Motor neuron (in vitro differentiated cells): ENCODE measurements at regions not wholly inside any gene's neighbourhood (a gene's known extent, or its start where the extent isn't known, plus 50 kb on each side); places are given as distances from the start of the nearest gene placed in this dataset.
A peak's percentile ranks its signal among the peaks of the same experiment; 100 is the strongest.
"Not testable (repeated sequence)": the region's sequence is repeated elsewhere in the genome, so short reads cannot be mapped to it uniquely, and the experiment has no call there.

Source experiments
- ATAC-seq, 8 experiments: fragments of 200-7000 bp; cut with Tn5 transposase; replicated peaks in 6 of 8; 2 replicates each; pipeline ENCODE4 v1.8.0; 2021; ENCODE audit warnings: mild to moderate bottlenecking in 8 of 8, moderate library complexity in 8 of 8
- H3K27ac ChIP-seq, 2 donors: fragments of 250-450 bp; sonication (Bioruptor Pico); 2 replicates each; pipeline ENCODE4 v1.9.0; 2021; ENCODE audit warnings: antibody characterized with exemption in 2 of 2, mild to moderate bottlenecking in 2 of 2, moderate library complexity in 1 of 2
- H3K4me1 ChIP-seq, 2 donors: fragments of 250-450 bp; sonication (Bioruptor Pico); replicated peaks in 1 of 2; 2 replicates each; pipeline ENCODE4 v1.6.1; 2021; ENCODE audit warnings: antibody characterized with exemption in 2 of 2, mild to moderate bottlenecking in 2 of 2, moderate library complexity in 1 of 2
- H3K4me3 ChIP-seq, 5 donors: fragments of 250-450 bp; sonication (Bioruptor Pico); 2 replicates each; pipeline ENCODE4 v1.9.0; 2021; ENCODE audit warnings: antibody characterized with exemption in 5 of 5, mild to moderate bottlenecking in 5 of 5, moderate library complexity in 4 of 5
- WGBS, 10 experiments: fragments of 450-650 bp; shearing (Covaris generic); methylation state at CpG; one replicate each; pipeline ENCODE4 v1.0.0; 2022; 5-methylcytosine and 5-hydroxymethylcytosine counted together
- in situ Hi-C, 9 experiments: fragments of 400-800 bp; cut with MboI; loops; one replicate each; pipeline ENCODE4 v1.15.0; 2021; ENCODE audit warnings: low sequenced_read_pairs in 9 of 9, low pct_unique_long_range_greater_than_20kb in 2 of 9; ENCODE audit not compliant: unreplicated experiment in 9 of 9

GRCh38 chr13:100764937-100765336, 90.3 kb upstream of the TMTC4 start:
- Histone ChIP-seq H3K4me1 (peaks cover 5 to 9% of the 10 kb centered on the region in 2 donors), H3K4me3 (no peak overlapping the region), H3K27ac (no peak overlapping the region)
- 28 to 95% (median 66%) methylated on average over 3 to 8 of the region's 9 CpGs; no CpG with 5 or more reads in 2 of the 10 experiments for WGBS, 10 experiments
- peak in 4 of 8 experiments; percentile 16 to 59 (median 30) for ATAC-seq
- in situ Hi-C loops: no loop called here

- in situ Hi-C loops, H3K4me1 ChIP-seq, ATAC-seq, H3K27ac ChIP-seq, H3K4me3 ChIP-seq: not testable (repeated sequence)
- 0 to 100% (median 100%) methylated on average over 1 of the region's 22 CpGs; no CpG with 5 or more reads in 7 of the 10 experiments for WGBS, 10 experiments
These were observed 87.5 kb upstream of the TMTC4 start for GRCh38 chr13:100762126-100762525.

- in situ Hi-C loops: no loop called here
- no peak overlapping the region for H3K27ac ChIP-seq
- 18 to 100% (median 39%) methylated on average over 1 of the region's 1 CpG; no CpG with 5 or more reads in 2 of the 10 experiments for WGBS, 10 experiments
- ATAC-seq: no peak
- H3K4me1 ChIP-seq: peaks cover 0 to 14% of the 10 kb centered on the region in 2 donors
- H3K4me3 ChIP-seq: no peak overlapping the region
These were observed 81.3 kb upstream of the TMTC4 start for GRCh38 chr13:100755891-100756290.

GRCh38 chr13:100754459-100754858, 79.9 kb upstream of the TMTC4 start:
- 0 to 83% (median 65%) methylated on average over 1 to 5 of the region's 5 CpGs; no CpG with 5 or more reads in 2 of the 10 experiments for WGBS, 10 experiments
- in situ Hi-C loops: no loop called here
- Histone ChIP-seq H3K4me1 (peaks cover 0 to 15% of the 10 kb centered on the region in 2 donors), H3K27ac (no peak overlapping the region), H3K4me3 (no peak overlapping the region)
- ATAC-seq: peak in 2 of 8 experiments; percentile 64 to 72

GRCh38 chr13:100753376-100753775, 78.8 kb upstream of the TMTC4 start:
- H3K27ac ChIP-seq: no peak overlapping the region
- 0 to 94% (median 80%) methylated on average over 1 to 4 of the region's 4 CpGs; no CpG with 5 or more reads in 4 of the 10 experiments for WGBS, 10 experiments
- no peak overlapping the region for H3K4me3 ChIP-seq
- no peak for ATAC-seq
- in situ Hi-C loops: no loop called here
- peaks cover 0 to 15% of the 10 kb centered on the region in 2 donors for H3K4me1 ChIP-seq

- in situ Hi-C loops: no loop called here
- ATAC-seq: no peak
- Histone ChIP-seq H3K27ac (no peak overlapping the region), H3K4me1 (peaks cover 5 to 15% of the 10 kb centered on the region in 2 donors), H3K4me3 (no peak overlapping the region)
- 31 to 100% (median 70%) methylated on average over 2 to 3 of the region's 13 CpGs; no CpG with 5 or more reads in 4 of the 10 experiments for WGBS, 10 experiments
These were observed 77.2 kb upstream of the TMTC4 start for GRCh38 chr13:100751826-100752225.

- H3K4me3 ChIP-seq: no peak overlapping the region
- ATAC-seq: peak in 7 of 8 experiments; percentile 12 to 92 (median 60)
- peaks cover 3 to 6% of the 10 kb centered on the region in 2 donors for H3K4me1 ChIP-seq
- H3K27ac ChIP-seq: no peak overlapping the region
- WGBS, 10 experiments: 0 to 100% (median 73%) methylated on average over 1 to 6 of the region's 6 CpGs; no CpG with 5 or more reads in 1 of the 10 experiments
- in situ Hi-C loops: loop anchor here in 1 of 9 experiments (25.0 kb wide), 1 partner anchor 340 kb away; no protein-coding TSS in a partner anchor
These were observed 72.5 kb upstream of the TMTC4 start for GRCh38 chr13:100746953-100747683.

- WGBS, 10 experiments: 27 to 100% (median 80%) methylated on average over 1 to 8 of the region's 8 CpGs; no CpG with 5 or more reads in 1 of the 10 experiments
- in situ Hi-C loops: loop anchor here in 1 of 9 experiments (25.0 kb wide), 1 partner anchor 349 kb away; no protein-coding TSS in a partner anchor
- Histone ChIP-seq H3K4me1 (no peaks in the 10 kb centered on the region), H3K4me3 (no peak overlapping the region), H3K27ac (no peak overlapping the region)
- no peak for ATAC-seq
These were observed 63.7 kb upstream of the TMTC4 start for GRCh38 chr13:100738176-100738855.

GRCh38 chr13:100735494-100735893, 60.9 kb upstream of the TMTC4 start:
- in situ Hi-C loops: loop anchor here in 1 of 9 experiments (25.0 kb wide), 1 partner anchor 352 kb away; no protein-coding TSS in a partner anchor
- WGBS, 10 experiments: 0 to 100% (median 82%) methylated on average over 1 to 8 of the region's 9 CpGs; no CpG with 5 or more reads in 2 of the 10 experiments
- no peak for ATAC-seq
- no peak overlapping the region for H3K4me3 ChIP-seq
- no peaks in the 10 kb centered on the region for H3K4me1 ChIP-seq
- no peak overlapping the region for H3K27ac ChIP-seq

GRCh38 chr13:100734194-100734720, 59.7 kb upstream of the TMTC4 start:
- H3K4me1 ChIP-seq: no peaks in the 10 kb centered on the region
- no peak overlapping the region for H3K27ac ChIP-seq
- in situ Hi-C loops: loop anchor here in 1 of 9 experiments (25.0 kb wide), 1 partner anchor 353 kb away; no protein-coding TSS in a partner anchor
- 0 to 100% (median 75%) methylated on average over 1 of the region's 1 CpG; no CpG with 5 or more reads in 1 of the 10 experiments for WGBS, 10 experiments
- no peak overlapping the region for H3K4me3 ChIP-seq
- peak in 2 of 8 experiments; percentile 21 to 94 for ATAC-seq

GRCh38 chr13:100733261-100733660, 58.7 kb upstream of the TMTC4 start:
- no peak overlapping the region for H3K27ac ChIP-seq
- 15 to 100% (median 96%) methylated on average over 1 to 3 of the region's 3 CpGs; no CpG with 5 or more reads in 1 of the 10 experiments for WGBS, 10 experiments
- H3K4me1 ChIP-seq: no peaks in the 10 kb centered on the region
- no peak overlapping the region for H3K4me3 ChIP-seq
- ATAC-seq: no peak
- in situ Hi-C loops: loop anchor here in 1 of 9 experiments (25.0 kb wide), 1 partner anchor 354 kb away; no protein-coding TSS in a partner anchor

- H3K4me1 ChIP-seq: no peaks in the 10 kb centered on the region
- in situ Hi-C loops: loop anchor here in 1 of 9 experiments (25.0 kb wide), 1 partner anchor 359 kb away; no protein-coding TSS in a partner anchor
- WGBS, 10 experiments: 0 to 90% (median 34%) methylated on average over 1 to 5 of the region's 5 CpGs; no CpG with 5 or more reads in 4 of the 10 experiments
These were observed 53.6 kb upstream of the TMTC4 start for GRCh38 chr13:100728201-100728600.

More at GRCh38 chr13:100728201-100728600, 53.6 kb upstream of the TMTC4 start:
- no peak for ATAC-seq
- Histone ChIP-seq H3K27ac (no peak overlapping the region), H3K4me3 (no peak overlapping the region)
